HUES6 (cell line): ENCODE measurements at regions not wholly inside any gene's neighbourhood (a gene's known extent, or its start where the extent isn't known, plus 50 kb on each side); places are given as distances from the start of the nearest gene placed in this dataset.

ENCODE experiments used
- H3K27ac ChIP-seq: 2 replicates; pipeline ENCODE4 v1.7.0; 2013; ENCODE audit warnings: low read depth, mild to moderate bottlenecking, low read length, inconsistent platforms
- H3K27me3 ChIP-seq: 2 replicates; pipeline ENCODE4 v1.6.1; 2013; ENCODE audit warnings: low read length; ENCODE audit not compliant: control insufficient read depth, insufficient read depth
- H3K36me3 ChIP-seq: 2 replicates; pipeline ENCODE4 v1.6.1; 2013; ENCODE audit warnings: low read length; ENCODE audit not compliant: control insufficient read depth, insufficient read depth
- H3K4me1 ChIP-seq: 2 replicates; pipeline ENCODE4 v1.6.1; 2013; ENCODE audit warnings: low read length; ENCODE audit not compliant: control insufficient read depth, insufficient read depth
- H3K4me3 ChIP-seq: 2 replicates; pipeline ENCODE4 v1.5.1; 2013; ENCODE audit warnings: low read depth, low read length
- H3K9ac ChIP-seq: one replicate; pipeline ENCODE4 v1.6.1; 2013; ENCODE audit warnings: mild to moderate bottlenecking, low read length
- H3K9me3 ChIP-seq: 2 replicates; pipeline ENCODE4 v1.6.1; 2013; ENCODE audit warnings: low read depth, low read length; ENCODE audit not compliant: control insufficient read depth, insufficient read depth

GRCh38 chr11:39990421-39990831 is 1469.0 kb downstream of the LRRC4C start:
- H3K4me1 ChIP-seq = no peaks in the 10 kb centered on the region
- H3K9me3 ChIP-seq = no peaks in the 10 kb centered on the region
- no peaks in the 10 kb centered on the region for H3K27me3 ChIP-seq
- no peak overlapping the region for H3K4me3 ChIP-seq
- no peak overlapping the region for H3K9ac ChIP-seq
- H3K36me3 ChIP-seq = no peaks in the 10 kb centered on the region
- H3K27ac ChIP-seq = no peak overlapping the region

- no peak overlapping the region for H3K27ac ChIP-seq
- H3K9me3 ChIP-seq = no peaks in the 10 kb centered on the region
- no peak overlapping the region for H3K4me3 ChIP-seq
- no peaks in the 10 kb centered on the region for H3K36me3 ChIP-seq
- H3K4me1 ChIP-seq = peaks cover 3% of the 10 kb centered on the region; the same call in 1 of the 2 replicates
- no peaks in the 10 kb centered on the region for H3K27me3 ChIP-seq
- no peak overlapping the region for H3K9ac ChIP-seq
These were observed 1484.4 kb downstream of the LRRC4C start for GRCh38 chr11:39975091-39975490.

- H3K36me3 ChIP-seq = no peaks in the 10 kb centered on the region
- H3K27ac ChIP-seq = no peak overlapping the region
- H3K27me3 ChIP-seq = no peaks in the 10 kb centered on the region
- no peak overlapping the region for H3K4me3 ChIP-seq
- no peak overlapping the region for H3K9ac ChIP-seq
- no peaks in the 10 kb centered on the region for H3K9me3 ChIP-seq
- H3K4me1 ChIP-seq = peaks cover 3% of the 10 kb centered on the region; the same call in 1 of the 2 replicates
These were observed 1487.0 kb downstream of the LRRC4C start for GRCh38 chr11:39972461-39972860.

GRCh38 chr11:39971938-39972337 is 1487.5 kb downstream of the LRRC4C start:
- no peak overlapping the region for H3K4me3 ChIP-seq

DNA sequence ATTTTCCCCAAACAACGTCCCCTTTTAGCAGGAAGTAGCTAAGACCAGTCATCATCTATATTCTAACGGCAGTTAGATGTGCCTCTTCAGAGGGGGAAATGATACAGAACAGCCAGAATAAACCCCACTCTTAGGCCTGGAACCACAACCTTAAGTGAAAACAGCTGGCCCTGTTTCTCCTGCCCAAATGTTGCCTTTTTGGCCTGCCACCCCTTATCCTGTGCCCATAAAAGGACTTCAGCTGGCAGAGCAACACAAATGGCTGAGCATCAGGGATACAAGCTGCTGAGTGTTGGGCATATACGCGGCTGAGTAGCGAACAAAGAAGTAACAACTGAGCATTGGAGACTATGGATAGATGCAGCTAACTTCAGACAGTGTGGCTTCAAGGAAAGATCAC is 1491.4 kb downstream of the LRRC4C start:
- H3K4me1 ChIP-seq = no peaks in the 10 kb centered on the region
- no peak overlapping the region for H3K9ac ChIP-seq
- H3K27me3 ChIP-seq = no peaks in the 10 kb centered on the region
- H3K36me3 ChIP-seq = no peaks in the 10 kb centered on the region
- no peaks in the 10 kb centered on the region for H3K9me3 ChIP-seq
- no peak overlapping the region for H3K27ac ChIP-seq
- no peak overlapping the region for H3K4me3 ChIP-seq

More at GRCh38 chr11:39971938-39972337, 1487.5 kb downstream of the LRRC4C start:
- Histone ChIP-seq H3K9me3 (no peaks in the 10 kb centered on the region), H3K27me3 (no peaks in the 10 kb centered on the region), H3K4me1 (peaks cover 3% of the 10 kb centered on the region; the same call in 1 of the 2 replicates), H3K9ac (no peak overlapping the region), H3K27ac (no peak overlapping the region), H3K36me3 (no peaks in the 10 kb centered on the region)

- H3K27me3 ChIP-seq = no peaks in the 10 kb centered on the region
- no peaks in the 10 kb centered on the region for H3K4me1 ChIP-seq
- H3K36me3 ChIP-seq = no peaks in the 10 kb centered on the region
- no peaks in the 10 kb centered on the region for H3K9me3 ChIP-seq
- H3K9ac ChIP-seq = no peak overlapping the region
- no peak overlapping the region for H3K4me3 ChIP-seq
- no peak overlapping the region for H3K27ac ChIP-seq
These were observed 1493.8 kb downstream of the LRRC4C start for GRCh38 chr11:39965701-39966100.

- H3K4me3 ChIP-seq = no peak overlapping the region
- H3K36me3 ChIP-seq = no peaks in the 10 kb centered on the region
- H3K9me3 ChIP-seq = no peaks in the 10 kb centered on the region
- no peaks in the 10 kb centered on the region for H3K4me1 ChIP-seq
- no peak overlapping the region for H3K9ac ChIP-seq
- H3K27me3 ChIP-seq = no peaks in the 10 kb centered on the region
- no peak overlapping the region for H3K27ac ChIP-seq
These were observed 1499.2 kb downstream of the LRRC4C start for GRCh38 chr11:39960206-39960605.

GRCh38 chr11:39932966-39933365 is 1526.5 kb downstream of the LRRC4C start:
- H3K9ac ChIP-seq = no peak overlapping the region
- H3K27ac ChIP-seq = no peak overlapping the region

DNA sequence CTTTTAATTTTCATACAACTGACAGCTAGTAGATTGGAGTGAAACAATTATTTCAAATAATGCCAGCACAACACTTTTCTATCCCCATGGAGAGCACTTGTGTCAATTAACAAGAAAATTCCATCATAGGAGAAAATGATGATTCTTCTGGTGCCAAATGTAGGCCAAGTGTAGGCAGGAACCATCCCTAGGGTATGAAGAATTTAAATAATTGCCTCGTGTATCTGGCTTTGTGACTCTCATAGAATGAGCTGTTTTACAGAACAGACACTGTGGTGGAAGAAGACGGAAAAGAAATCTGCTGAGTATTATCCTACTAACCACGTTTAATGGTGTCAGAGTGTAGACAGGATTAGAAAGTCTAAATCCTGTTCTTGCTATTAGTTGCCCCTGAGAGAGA is 1542.2 kb downstream of the LRRC4C start:
- no peak overlapping the region for H3K9ac ChIP-seq
- H3K4me1 ChIP-seq = no peaks in the 10 kb centered on the region
- no peak overlapping the region for H3K4me3 ChIP-seq
- H3K27me3 ChIP-seq = no peaks in the 10 kb centered on the region
- no peak overlapping the region for H3K27ac ChIP-seq
- no peaks in the 10 kb centered on the region for H3K36me3 ChIP-seq
- peaks cover 16% of the 10 kb centered on the region for H3K9me3 ChIP-seq

More at GRCh38 chr11:39932966-39933365, 1526.5 kb downstream of the LRRC4C start:
- Histone ChIP-seq H3K4me3 (no peak overlapping the region), H3K36me3 (no peaks in the 10 kb centered on the region), H3K9me3 (peaks cover 11% of the 10 kb centered on the region), H3K27me3 (no peaks in the 10 kb centered on the region), H3K4me1 (no peaks in the 10 kb centered on the region)

DNA sequence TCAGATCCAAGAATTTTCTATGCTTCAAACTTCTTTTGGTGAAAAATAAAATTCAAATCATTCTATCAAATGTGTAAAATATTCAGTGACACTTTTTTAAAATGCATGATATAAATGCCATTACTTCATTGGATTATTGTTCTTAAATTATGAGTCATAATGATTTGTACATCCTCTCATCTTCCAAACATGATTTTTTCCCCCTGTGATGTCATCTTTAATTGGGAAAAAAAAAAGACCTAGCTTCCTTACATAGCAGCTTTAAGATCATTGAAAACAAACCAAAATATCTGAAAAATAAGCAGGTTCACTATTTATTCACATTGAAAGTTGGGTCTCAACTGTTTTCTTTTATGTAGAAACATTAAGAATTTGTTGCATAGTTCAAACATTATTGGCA is 1549.4 kb downstream of the LRRC4C start:
- Histone ChIP-seq H3K27ac (no peak overlapping the region), H3K9ac (no peak overlapping the region), H3K36me3 (no peaks in the 10 kb centered on the region), H3K4me3 (no peak overlapping the region), H3K9me3 (no peaks in the 10 kb centered on the region), H3K27me3 (no peaks in the 10 kb centered on the region), H3K4me1 (no peaks in the 10 kb centered on the region)

- Histone ChIP-seq H3K9me3 (0 out of 2 replicates have a peak, but pooled peaks cover 3% of the 10 kb centered on the region), H3K4me1 (no peaks in the 10 kb centered on the region), H3K9ac (no peak overlapping the region), H3K27ac (no peak overlapping the region), H3K27me3 (no peaks in the 10 kb centered on the region), H3K36me3 (no peaks in the 10 kb centered on the region), H3K4me3 (no peak overlapping the region)
These were observed 1598.5 kb downstream of the LRRC4C start for GRCh38 chr11:39860931-39861330.

GRCh38 chr11:39817241-39817640 is 1642.2 kb downstream of the LRRC4C start:
- no peaks in the 10 kb centered on the region for H3K4me1 ChIP-seq
- H3K27ac ChIP-seq = no peak overlapping the region
- peaks cover 19% of the 10 kb centered on the region for H3K9me3 ChIP-seq
- H3K27me3 ChIP-seq = no peaks in the 10 kb centered on the region
- H3K9ac ChIP-seq = no peak overlapping the region
- H3K4me3 ChIP-seq = no peak overlapping the region
- no peaks in the 10 kb centered on the region for H3K36me3 ChIP-seq
